ENCODE measurements at regions not wholly inside any gene's neighbourhood (a gene's known extent, or its start where the extent isn't known, plus 50 kb on each side); places are given as distances from the start of the nearest gene placed in this dataset.

DNA sequence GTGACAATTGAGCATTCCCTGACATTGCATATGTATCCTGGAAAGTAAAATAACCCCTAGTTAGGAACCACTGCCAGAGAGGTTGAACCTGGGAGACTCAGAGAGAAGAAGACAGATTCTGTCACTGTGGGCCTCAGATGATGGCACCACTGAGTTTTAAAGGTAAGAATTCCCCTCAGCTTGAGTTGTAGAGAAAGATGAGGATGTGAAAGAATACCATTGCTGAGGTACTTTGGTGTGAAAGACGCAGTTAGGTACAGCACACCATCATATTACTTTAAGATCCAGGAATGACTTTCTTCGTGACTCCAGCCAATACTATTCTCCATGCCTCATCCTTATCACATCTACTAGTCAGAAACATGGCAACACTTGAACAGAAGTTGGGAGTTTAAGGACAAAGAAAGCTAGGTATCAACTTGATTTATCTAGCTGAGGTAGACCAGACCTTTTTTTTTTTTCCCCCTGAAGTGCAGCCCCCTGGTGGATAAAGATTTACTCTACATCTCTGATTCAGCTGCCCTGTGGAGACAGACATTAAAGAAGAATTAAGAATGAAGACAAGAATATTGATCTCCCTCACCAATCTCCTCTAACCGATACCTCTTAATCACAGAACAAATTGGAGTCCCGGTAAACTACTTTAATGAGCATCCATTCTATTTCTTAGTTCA, 630.5 kb upstream of the FANCL start:
- H3K4me1 ChIP-seq: no peaks in the 10 kb centered on the region
- H3K9me3 ChIP-seq: no peaks in the 10 kb centered on the region
- H3K4me3 ChIP-seq: no peak overlapping the region
- DNase-seq (ENCODE audit: low read depth in 1 of 2, low spot score in 1 of 2) (no peak), FAIRE-seq (no peak), ATAC-seq (peak in 1 of 2 experiments; percentile 53; a peak in 1 of 6 replicates)
- POLR2A ChIA-PET: no interaction called here
- no peak overlapping the region for H3K4me2 ChIP-seq
- 0 out of 3 replicates have a peak, but pooled peaks have one; percentile 15 for TF ChIP-seq SMC3 (IDR thresholded peaks at IDR 0.05)
- no peak for TF ChIP-seq CEBPB (IDR thresholded peaks at IDR 0.05)
- TF ChIP-seq RAD21 (conservative IDR thresholded peaks at IDR 0.05 in 1 of 2, IDR thresholded peaks at IDR 0.05 in 1 of 2): peak in 1 of 2 experiments; percentile 14; a peak in 1 of 5 replicates
- no peak overlapping the region for H3K27ac ChIP-seq
- CTCF ChIA-PET: interaction anchor here (0.6 to 1.0 kb wide), 4 partner anchors 58 to 703 kb away, joined by 3 to 4 read pairs (median 3); no protein-coding TSS in a partner anchor
- WGBS (ENCODE audit: missing lambda C conversion rate): 38% methylated on average over 4 of the region's 4 CpGs

DNA sequence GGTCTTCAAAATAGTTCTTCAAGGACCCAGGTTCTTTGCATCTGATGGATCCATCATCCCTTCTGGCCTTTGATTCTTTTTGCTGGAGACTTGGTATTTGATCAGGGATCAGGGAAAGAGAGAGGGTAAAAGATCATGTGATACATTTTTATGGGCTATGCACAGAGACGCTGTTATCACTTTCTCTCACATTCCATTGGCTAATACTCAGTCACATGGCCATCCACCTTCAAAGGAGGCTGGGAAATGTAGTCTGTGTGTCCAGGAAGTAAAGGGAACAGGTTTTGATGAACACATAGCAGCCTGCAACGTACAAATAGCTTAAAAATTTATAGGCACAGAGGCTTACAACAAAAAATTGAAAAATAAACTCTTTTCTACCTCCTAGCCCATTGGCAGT, 629.6 kb upstream of the FANCL start:
- FAIRE-seq (no peak), DNase-seq (ENCODE audit: low read depth in 1 of 2, low spot score in 1 of 2) (peak in 1 of 2 experiments; percentile 35), ATAC-seq (peak in 1 of 2 experiments; percentile 72; a peak in 3 of 6 replicates)
- TF ChIP-seq MYC (IDR thresholded peaks at IDR 0.05; ENCODE audit: borderline replicate concordance, low read length) (no peak), TFCP2L1 (CRISPR knock-in tag; IDR thresholded peaks at IDR 0.05) (no peak), ZNF302 (CRISPR knock-in tag; IDR thresholded peaks at IDR 0.05) (no peak)
- TF ChIP-seq, protein P1, sequence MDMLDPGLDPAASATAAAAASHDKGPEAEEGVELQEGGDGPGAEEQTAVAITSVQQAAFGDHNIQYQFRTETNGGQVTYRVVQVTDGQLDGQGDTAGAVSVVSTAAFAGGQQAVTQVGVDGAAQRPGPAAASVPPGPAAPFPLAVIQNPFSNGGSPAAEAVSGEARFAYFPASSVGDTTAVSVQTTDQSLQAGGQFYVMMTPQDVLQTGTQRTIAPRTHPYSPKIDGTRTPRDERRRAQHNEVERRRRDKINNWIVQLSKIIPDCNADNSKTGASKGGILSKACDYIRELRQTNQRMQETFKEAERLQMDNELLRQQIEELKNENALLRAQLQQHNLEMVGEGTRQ (IDR thresholded peaks at IDR 0.05): peak; percentile 82
- H3K9me3 ChIP-seq: no peaks in the 10 kb centered on the region
- no peak overlapping the region for H3K4me3 ChIP-seq
- POLR2A ChIA-PET: no interaction called here
- no peaks in the 10 kb centered on the region for H3K4me1 ChIP-seq
- CTCF ChIA-PET: no interaction called here
- no peak overlapping the region for H3K27ac ChIP-seq
- H3K4me2 ChIP-seq: no peak overlapping the region
- WGBS (ENCODE audit: missing lambda C conversion rate): 2% methylated on average over 2 of the region's 2 CpGs

DNA sequence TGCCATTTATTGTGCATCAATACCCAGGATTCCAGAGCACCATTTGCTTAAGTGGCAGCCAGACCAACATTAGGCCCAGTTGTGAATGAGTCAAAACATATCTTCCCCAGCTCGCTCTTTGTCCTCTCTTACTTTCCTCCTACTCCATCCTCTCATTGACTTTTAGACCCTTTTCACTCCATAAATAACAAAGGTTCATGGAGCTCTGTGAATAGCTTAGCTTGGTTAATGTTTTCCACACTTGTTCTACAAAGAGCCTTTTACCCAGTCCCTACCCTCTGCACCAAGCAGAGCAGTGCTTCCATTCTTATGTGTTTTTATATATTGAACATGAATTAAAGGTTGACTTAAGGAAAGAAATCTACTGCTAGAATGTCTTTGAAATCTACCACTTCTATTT, 625.8 kb upstream of the FANCL start:
- ChIA-PET POLR2A (no interaction called here), CTCF (no interaction called here)
- FAIRE-seq: no peak
- Histone ChIP-seq H3K4me3 (no peak overlapping the region), H3K9me3 (no peaks in the 10 kb centered on the region; the same call in 2 of the 3 replicates), H3K4me1 (no peaks in the 10 kb centered on the region), H3K27ac (no peak overlapping the region), H3K4me2 (no peak overlapping the region)
- ATAC-seq: no peak
- DNase-seq (ENCODE audit: low read depth in 1 of 2, low spot score in 1 of 2): no peak
- TF ChIP-seq KDM1A (IDR thresholded peaks at IDR 0.05; ENCODE audit: low read depth): no peak
- TF ChIP-seq CBX2 (IDR thresholded peaks at IDR 0.05; ENCODE audit: borderline replicate concordance, low read depth): no peak
- no peak for TF ChIP-seq ZNF302 (CRISPR knock-in tag; IDR thresholded peaks at IDR 0.05)
- no peak for TF ChIP-seq FOXS1 (CRISPR knock-in tag; IDR thresholded peaks at IDR 0.05)
- no peak for TF ChIP-seq CHD4 (IDR thresholded peaks at IDR 0.05; ENCODE audit: borderline replicate concordance)
- no peak for TF ChIP-seq EP300 (IDR thresholded peaks at IDR 0.05)
- no peak for TF ChIP-seq GATA3 (IDR thresholded peaks at IDR 0.05; ENCODE audit: borderline replicate concordance)
- TF ChIP-seq CHD2 (IDR thresholded peaks at IDR 0.05; ENCODE audit: low read length, partially characterized antibody): no peak
- TF ChIP-seq, protein P2, sequence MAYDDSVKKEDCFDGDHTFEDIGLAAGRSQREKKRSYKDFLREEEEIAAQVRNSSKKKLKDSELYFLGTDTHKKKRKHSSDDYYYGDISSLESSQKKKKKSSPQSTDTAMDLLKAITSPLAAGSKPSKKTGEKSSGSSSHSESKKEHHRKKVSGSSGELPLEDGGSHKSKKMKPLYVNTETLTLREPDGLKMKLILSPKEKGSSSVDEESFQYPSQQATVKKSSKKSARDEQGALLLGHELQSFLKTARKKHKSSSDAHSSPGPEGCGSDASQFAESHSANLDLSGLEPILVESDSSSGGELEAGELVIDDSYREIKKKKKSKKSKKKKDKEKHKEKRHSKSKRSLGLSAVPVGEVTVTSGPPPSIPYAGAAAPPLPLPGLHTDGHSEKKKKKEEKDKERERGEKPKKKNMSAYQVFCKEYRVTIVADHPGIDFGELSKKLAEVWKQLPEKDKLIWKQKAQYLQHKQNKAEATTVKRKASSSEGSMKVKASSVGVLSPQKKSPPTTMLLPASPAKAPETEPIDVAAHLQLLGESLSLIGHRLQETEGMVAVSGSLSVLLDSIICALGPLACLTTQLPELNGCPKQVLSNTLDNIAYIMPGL (CRISPR knock-in tag; IDR thresholded peaks at IDR 0.05; ENCODE audit: borderline replicate concordance): no peak
- TF ChIP-seq FOSB (CRISPR knock-in tag; IDR thresholded peaks at IDR 0.05): no peak
- WGBS (ENCODE audit: missing lambda C conversion rate): 12% methylated on average over 1 of the region's 1 CpG

DNA sequence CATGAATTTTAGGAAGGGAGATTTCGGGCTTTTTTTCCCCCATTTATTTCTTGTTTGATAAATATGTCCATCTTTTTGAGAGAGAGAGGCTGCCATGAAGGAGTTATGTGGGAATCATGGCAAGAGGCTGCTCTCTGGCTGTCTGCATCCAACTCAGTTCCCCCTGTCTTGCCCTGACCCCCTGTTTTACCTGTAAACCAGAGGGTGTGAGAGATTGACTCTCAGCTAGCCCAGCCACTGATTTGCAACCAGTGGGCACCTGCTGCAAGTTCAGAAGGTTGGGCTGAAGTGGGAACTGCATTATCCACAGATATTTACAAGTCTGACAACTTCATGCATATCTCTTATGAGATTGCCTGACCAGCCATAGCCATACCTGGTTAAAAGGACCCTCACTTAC, 625.4 kb upstream of the FANCL start:
- POLR2A ChIA-PET: no interaction called here
- CTCF ChIA-PET: no interaction called here
- 4% methylated on average over 1 of the region's 1 CpG for WGBS (ENCODE audit: missing lambda C conversion rate)
- TF ChIP-seq HDAC2 (IDR thresholded peaks at IDR 0.05) (no peak), FOXS1 (CRISPR knock-in tag; IDR thresholded peaks at IDR 0.05) (no peak), NR3C1 (IDR thresholded peaks at IDR 0.05) (no peak), PHF8 (IDR thresholded peaks at IDR 0.05; ENCODE audit: borderline replicate concordance, low read depth) (no peak), TP53 (CRISPR knock-in tag; IDR thresholded peaks at IDR 0.05) (no peak), MYC (IDR thresholded peaks at IDR 0.05; ENCODE audit: borderline replicate concordance, low read length) (no peak), NFE2L2 (conservative IDR thresholded peaks at IDR 0.05; ENCODE audit: low read length) (no peak), KDM5A (IDR thresholded peaks at IDR 0.05) (no peak), ESRRA (IDR thresholded peaks at IDR 0.05; ENCODE audit: borderline replicate concordance, low read length) (no peak)
- no peak overlapping the region for H3K4me3 ChIP-seq
- H3K9me3 ChIP-seq: no peaks in the 10 kb centered on the region; the same call in 2 of the 3 replicates
- H3K27ac ChIP-seq: no peak overlapping the region
- H3K4me2 ChIP-seq: no peak overlapping the region
- no peaks in the 10 kb centered on the region for H3K4me1 ChIP-seq
- no peak for ATAC-seq
- FAIRE-seq: no peak
- no peak for DNase-seq (ENCODE audit: low read depth in 1 of 2, low spot score in 1 of 2)

All from A549 (cell line).